Hypothalamus (tissue), 51 donors: ENCODE measurements at regions not wholly inside any gene's neighbourhood (a gene's known extent, or its start where the extent isn't known, plus 50 kb on each side); places are given as distances from the start of the nearest gene placed in this dataset.

Source experiments
- DNase-seq, 51 donors: peaks; one replicate each; lab custom pipeline; 2025; lab: John Stamatoyannopoulos, UW

DNA sequence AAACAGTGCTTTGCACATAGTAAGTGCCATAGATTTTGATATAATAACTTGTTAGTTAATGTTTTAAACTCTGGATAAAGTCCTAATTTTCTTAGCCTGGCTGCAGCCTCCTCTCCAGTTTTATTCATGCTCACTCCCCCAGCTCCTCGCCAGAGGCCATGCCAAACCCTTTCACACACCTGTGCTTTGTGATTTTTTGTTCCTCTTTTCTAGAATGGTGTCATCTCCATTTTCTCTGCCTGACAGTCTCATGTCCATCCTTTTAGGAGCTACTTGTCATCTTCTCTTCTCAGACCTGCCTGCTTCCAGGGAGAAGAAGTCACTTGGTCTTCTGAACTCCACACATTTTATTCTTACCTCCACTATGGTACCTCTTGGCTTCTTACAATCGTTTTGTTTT lies 55.8 kb upstream of the SPATA13 start:
- DNase-seq, result no peak

DNA sequence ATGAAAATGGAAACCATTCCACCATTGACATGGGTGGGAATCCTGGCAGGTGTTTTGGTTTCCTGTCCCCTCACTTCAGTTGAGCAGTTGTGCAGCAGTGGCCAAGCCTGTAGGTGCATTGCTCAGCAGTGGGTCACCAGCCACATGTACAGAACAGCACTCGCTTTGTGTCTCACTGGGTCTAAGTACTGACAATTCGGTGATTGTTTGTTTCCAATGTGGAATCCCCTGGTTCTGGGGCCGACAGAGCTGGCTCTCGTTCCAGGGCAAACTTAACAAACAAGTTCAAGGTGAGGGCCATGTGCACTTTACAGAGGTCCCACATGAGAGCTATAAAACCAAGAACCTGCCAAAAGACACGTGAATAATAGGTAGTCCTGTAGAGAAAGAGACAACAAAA lies 54.1 kb upstream of the SPATA13 start:
- peak in 29 of 51 donors; percentile 12 to 73 (median 45) for DNase-seq

DNA sequence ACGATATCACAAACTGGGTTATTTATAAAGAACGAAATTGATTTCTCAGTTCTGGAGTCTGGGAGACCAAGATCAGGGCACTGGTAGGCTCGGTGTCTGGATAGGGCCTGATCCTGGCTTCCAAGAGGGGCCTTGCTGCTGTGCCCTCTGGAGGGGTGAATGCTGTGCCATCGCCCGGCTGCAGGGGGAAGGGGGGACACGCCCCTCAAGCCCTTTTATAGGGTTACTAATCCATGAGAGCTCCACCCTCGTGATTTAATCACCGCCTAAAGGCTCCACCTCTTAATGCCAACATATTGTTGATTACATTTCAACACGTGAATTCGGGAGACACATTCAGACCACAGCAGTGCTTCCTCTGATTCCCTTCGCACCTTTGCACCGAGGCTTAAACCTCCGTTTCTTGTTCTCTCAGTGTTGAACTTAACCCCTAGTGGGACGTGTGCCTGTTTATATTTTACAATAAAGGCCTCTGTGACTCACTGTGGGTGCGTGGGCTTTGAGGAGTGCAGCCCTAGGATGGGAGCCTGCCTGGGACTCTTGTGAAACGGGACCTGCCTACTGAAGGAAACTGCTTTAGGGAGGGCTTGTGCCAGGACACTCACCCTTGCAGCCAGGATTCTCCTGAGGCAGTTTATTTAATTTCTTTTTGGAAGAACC lies 52.4 kb upstream of the SPATA13 start:
- DNase-seq, result no peak

DNA sequence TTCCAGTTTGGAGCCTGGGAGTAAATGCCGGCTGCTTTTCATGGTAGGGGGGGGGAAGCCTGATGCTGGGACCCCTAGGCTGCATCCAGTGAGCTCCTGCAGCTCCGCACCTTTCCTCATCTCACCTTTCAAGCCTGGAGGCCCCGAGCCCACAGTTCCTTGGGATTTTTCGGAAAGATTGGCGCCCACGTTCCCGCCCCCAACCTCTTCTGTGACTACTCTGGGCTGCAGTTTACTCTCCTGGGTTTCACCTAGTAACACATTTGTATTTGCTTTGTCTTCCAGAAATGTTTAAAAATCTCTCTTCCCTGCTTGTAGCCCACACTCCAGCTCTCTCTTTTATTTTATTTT lies 51.9 kb upstream of the SPATA13 start:
- no peak for DNase-seq

DNA sequence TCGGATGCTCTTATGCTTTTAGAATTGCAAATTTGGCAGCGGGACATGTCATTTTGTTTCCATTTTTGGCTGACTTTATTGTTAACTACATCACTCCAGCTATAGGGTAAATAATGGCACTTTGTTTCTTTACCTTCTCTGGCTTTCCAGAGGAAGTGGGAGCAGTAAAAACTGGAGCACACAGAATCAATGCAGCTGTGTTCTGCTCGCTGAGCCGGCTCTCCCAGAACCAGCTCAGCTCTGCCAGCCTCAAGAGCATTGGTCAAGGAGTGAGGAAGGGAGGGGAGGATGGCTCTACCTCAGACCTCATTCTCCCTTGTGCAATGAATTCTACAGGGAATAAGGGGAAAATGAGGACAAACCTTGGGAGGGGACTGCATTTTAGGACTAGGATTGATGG lies 50.5 kb upstream of the SPATA13 start:
- peak in 6 of 51 donors; percentile 6 to 34 (median 16) for DNase-seq
